ENCODE measurements at regions not wholly inside any gene's neighbourhood (a gene's known extent, or its start where the extent isn't known, plus 50 kb on each side); places are given as distances from the start of the nearest gene placed in this dataset.

DNA sequence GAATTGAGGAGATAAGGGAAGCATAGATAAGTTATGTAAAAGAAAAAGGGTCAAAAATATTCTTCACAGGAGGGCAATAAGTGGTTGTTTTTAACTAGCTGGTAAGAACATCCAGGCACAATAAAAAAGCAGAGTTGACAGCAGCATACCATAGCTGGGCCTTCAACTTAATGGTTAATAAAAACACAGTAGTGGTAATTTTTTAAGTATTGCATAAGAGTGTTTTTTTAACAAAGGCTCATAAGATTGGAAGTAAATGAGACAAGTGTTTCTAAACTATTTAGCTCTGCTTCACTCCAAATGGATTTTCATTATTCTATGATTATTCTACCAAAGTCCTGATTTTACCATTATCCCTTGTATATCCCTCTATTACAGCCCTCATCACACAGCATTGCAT lies 140.1 kb upstream of the TSPAN8 start:
- TF ChIP-seq, protein P1, sequence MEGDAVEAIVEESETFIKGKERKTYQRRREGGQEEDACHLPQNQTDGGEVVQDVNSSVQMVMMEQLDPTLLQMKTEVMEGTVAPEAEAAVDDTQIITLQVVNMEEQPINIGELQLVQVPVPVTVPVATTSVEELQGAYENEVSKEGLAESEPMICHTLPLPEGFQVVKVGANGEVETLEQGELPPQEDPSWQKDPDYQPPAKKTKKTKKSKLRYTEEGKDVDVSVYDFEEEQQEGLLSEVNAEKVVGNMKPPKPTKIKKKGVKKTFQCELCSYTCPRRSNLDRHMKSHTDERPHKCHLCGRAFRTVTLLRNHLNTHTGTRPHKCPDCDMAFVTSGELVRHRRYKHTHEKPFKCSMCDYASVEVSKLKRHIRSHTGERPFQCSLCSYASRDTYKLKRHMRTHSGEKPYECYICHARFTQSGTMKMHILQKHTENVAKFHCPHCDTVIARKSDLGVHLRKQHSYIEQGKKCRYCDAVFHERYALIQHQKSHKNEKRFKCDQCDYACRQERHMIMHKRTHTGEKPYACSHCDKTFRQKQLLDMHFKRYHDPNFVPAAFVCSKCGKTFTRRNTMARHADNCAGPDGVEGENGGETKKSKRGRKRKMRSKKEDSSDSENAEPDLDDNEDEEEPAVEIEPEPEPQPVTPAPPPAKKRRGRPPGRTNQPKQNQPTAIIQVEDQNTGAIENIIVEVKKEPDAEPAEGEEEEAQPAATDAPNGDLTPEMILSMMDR (IDR thresholded peaks at IDR 0.05 in 4 of 5, conservative IDR thresholded peaks at IDR 0.05 in 1 of 5), result no peak
- TF ChIP-seq POLR2A (IDR thresholded peaks at IDR 0.05), result no peak

All from gastrocnemius medialis (tissue), 4 donors.